Upper lobe of left lung (tissue), 4 donors: ENCODE measurements at regions not wholly inside any gene's neighbourhood (a gene's known extent, or its start where the extent isn't known, plus 50 kb on each side); places are given as distances from the start of the nearest gene placed in this dataset.

Experiments used
- POLR2A ChIP-seq, 4 donors: fragments of 450-650 bp; IDR thresholded peaks; one replicate each; pipeline ENCODE4 v1.5.1; 2016 to 2017; ENCODE audit warnings: antibody characterized with exemption in 4 of 4, mild to moderate bottlenecking in 2 of 4
- POLR2AphosphoS5 ChIP-seq, 2 donors: sonication (generic); formaldehyde crosslinking; IDR thresholded peaks; one replicate each; pipeline ENCODE4 v1.5.1; 2017; ENCODE audit warnings: antibody characterized with exemption in 2 of 2

DNA sequence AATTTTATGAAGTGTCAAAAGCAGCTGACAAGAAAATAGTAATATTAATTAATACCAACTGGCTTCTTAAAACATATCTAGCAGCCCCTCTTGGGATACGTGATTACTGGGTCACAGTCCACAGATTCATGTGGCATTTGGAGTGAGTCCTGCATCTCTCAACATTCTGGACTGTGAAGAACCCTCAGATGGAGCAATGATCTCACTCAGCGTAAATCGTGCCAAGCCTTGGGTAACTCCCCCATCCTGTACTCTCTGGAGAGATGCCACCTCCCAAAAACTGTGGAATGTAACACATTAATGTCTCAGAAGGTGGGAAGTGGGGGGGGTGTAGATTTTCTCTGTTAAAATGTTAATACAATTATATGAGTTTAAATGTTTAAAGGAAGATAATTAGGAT lies 118.2 kb upstream of the IQCM start:
- TF ChIP-seq POLR2AphosphoS5 (IDR thresholded peaks at IDR 0.05) (no peak), POLR2A (IDR thresholded peaks at IDR 0.05) (no peak)
